ENCODE measurements at regions not wholly inside any gene's neighbourhood (a gene's known extent, or its start where the extent isn't known, plus 50 kb on each side); places are given as distances from the start of the nearest gene placed in this dataset.

GRCh38 chr10:31723106-31723750 lies 205.4 kb downstream of the ARHGAP12 start:
- H3K27ac ChIP-seq (ENCODE audit: low read length) = no peak overlapping the region; the same call in 1 of the 2 replicates
- TF ChIP-seq SIN3A (IDR thresholded peaks at IDR 0.05; ENCODE audit: borderline replicate concordance, insufficient read depth, low read depth, low read length) (no peak), POLR2AphosphoS5 (IDR thresholded peaks at IDR 0.05; ENCODE audit: low read depth, low read length) (no peak), CTCF (IDR thresholded peaks at IDR 0.05) (no peak), REST (IDR thresholded peaks at IDR 0.05; ENCODE audit: insufficient read depth in 1 of 2, low read depth in 2 of 2, low read length in 1 of 2) (no peak), TCF7L2 (IDR thresholded peaks at IDR 0.05; ENCODE audit: low read depth, low read length) (no peak)
- no peak for ATAC-seq
- no peaks in the 10 kb centered on the region for H3K36me3 ChIP-seq (ENCODE audit: control insufficient read depth, insufficient read depth, low read length)
- in situ Hi-C loops (cut with HindIII; ENCODE audit: low pct_unique_long_range_greater_than_20kb, low sequenced_read_pairs) (no loop called here), intact Hi-C loops (cut with micrococcal nuclease; ENCODE audit: unreplicated experiment) (no loop called here)
- DNase-seq (ENCODE audit: low read depth, low spot score) = no peak
- ChIA-PET CTCF (no interaction called here), POLR2A (no interaction called here)
- BruUV-seq (replicated peaks) = no TSS peak
- no peaks in the 10 kb centered on the region for H3K27me3 ChIP-seq (ENCODE audit: control insufficient read depth, insufficient read depth, low read length)
- no peaks in the 10 kb centered on the region for H3K4me1 ChIP-seq (ENCODE audit: control insufficient read depth, insufficient read depth, low read length)
- H3K9me3 ChIP-seq (ENCODE audit: control insufficient read depth, insufficient read depth, low read depth, low read length) = no peaks in the 10 kb centered on the region
- H3K4me3 ChIP-seq (ENCODE audit: low read depth in 2 of 2, low read length in 2 of 2) = no peak overlapping the region

- BruUV-seq (replicated peaks) = no TSS peak
- Histone ChIP-seq H3K27me3 (ENCODE audit: control insufficient read depth, insufficient read depth, low read length) (no peaks in the 10 kb centered on the region), H3K36me3 (ENCODE audit: control insufficient read depth, insufficient read depth, low read length) (no peaks in the 10 kb centered on the region), H3K27ac (ENCODE audit: low read length) (no peak overlapping the region), H3K4me3 (ENCODE audit: low read depth in 2 of 2, low read length in 2 of 2) (no peak overlapping the region), H3K4me1 (ENCODE audit: control insufficient read depth, insufficient read depth, low read length) (no peaks in the 10 kb centered on the region), H3K9me3 (ENCODE audit: control insufficient read depth, insufficient read depth, low read depth, low read length) (no peaks in the 10 kb centered on the region)
- POLR2A ChIA-PET = no interaction called here
- intact Hi-C loops (cut with micrococcal nuclease; ENCODE audit: unreplicated experiment) (no loop called here), in situ Hi-C loops (cut with HindIII; ENCODE audit: low pct_unique_long_range_greater_than_20kb, low sequenced_read_pairs) (no loop called here)
- no peak for DNase-seq (ENCODE audit: low read depth, low spot score)
- TF ChIP-seq POLR2AphosphoS5 (IDR thresholded peaks at IDR 0.05; ENCODE audit: low read depth, low read length) = no peak
- TF ChIP-seq REST (IDR thresholded peaks at IDR 0.05; ENCODE audit: insufficient read depth in 1 of 2, low read depth in 2 of 2, low read length in 1 of 2) = no peak
- TF ChIP-seq CTCF (IDR thresholded peaks at IDR 0.05) = no peak
- TF ChIP-seq SIN3A (IDR thresholded peaks at IDR 0.05; ENCODE audit: borderline replicate concordance, insufficient read depth, low read depth, low read length) = no peak
- CTCF ChIA-PET = no interaction called here
- no peak for ATAC-seq
Observed at GRCh38 chr10:31721096-31721495, 207.5 kb downstream of the ARHGAP12 start.
